ENCODE measurements at regions not wholly inside any gene's neighbourhood (a gene's known extent, or its start where the extent isn't known, plus 50 kb on each side); places are given as distances from the start of the nearest gene placed in this dataset.

GRCh38 chr5:62111428-62111827 lies 194.6 kb upstream of the KIF2A start (continued):
- no peak for TF ChIP-seq ATF3 (IDR thresholded peaks at IDR 0.05; ENCODE audit: insufficient read depth, low read depth, low read length)
